ENCODE measurements at regions not wholly inside any gene's neighbourhood (a gene's known extent, or its start where the extent isn't known, plus 50 kb on each side); places are given as distances from the start of the nearest gene placed in this dataset.

GRCh38 chr7:17176371-17177032, 122.0 kb upstream of the AHR start:
- ATAC-seq (ENCODE audit: low read depth) (no peak), DNase-seq (no peak)
- H3K27ac ChIP-seq (ENCODE audit: low read length in 2 of 2), result no peak overlapping the region
- Mint-ChIP-seq H3K9me3 (ENCODE audit: insufficient read depth) (peaks cover 2% of the 10 kb centered on the region), H3K4me1 (no peaks in the 10 kb centered on the region), H3K27me3 (no peaks in the 10 kb centered on the region), H3K4me3 (no peak overlapping the region), H3K27ac (no peak overlapping the region)
- TF ChIP-seq EZH2 (IDR thresholded peaks at IDR 0.05; ENCODE audit: borderline replicate concordance, insufficient read depth, low read depth, low read length, poor library complexity, severe bottlenecking), result no peak
- TF ChIP-seq, protein P1, sequence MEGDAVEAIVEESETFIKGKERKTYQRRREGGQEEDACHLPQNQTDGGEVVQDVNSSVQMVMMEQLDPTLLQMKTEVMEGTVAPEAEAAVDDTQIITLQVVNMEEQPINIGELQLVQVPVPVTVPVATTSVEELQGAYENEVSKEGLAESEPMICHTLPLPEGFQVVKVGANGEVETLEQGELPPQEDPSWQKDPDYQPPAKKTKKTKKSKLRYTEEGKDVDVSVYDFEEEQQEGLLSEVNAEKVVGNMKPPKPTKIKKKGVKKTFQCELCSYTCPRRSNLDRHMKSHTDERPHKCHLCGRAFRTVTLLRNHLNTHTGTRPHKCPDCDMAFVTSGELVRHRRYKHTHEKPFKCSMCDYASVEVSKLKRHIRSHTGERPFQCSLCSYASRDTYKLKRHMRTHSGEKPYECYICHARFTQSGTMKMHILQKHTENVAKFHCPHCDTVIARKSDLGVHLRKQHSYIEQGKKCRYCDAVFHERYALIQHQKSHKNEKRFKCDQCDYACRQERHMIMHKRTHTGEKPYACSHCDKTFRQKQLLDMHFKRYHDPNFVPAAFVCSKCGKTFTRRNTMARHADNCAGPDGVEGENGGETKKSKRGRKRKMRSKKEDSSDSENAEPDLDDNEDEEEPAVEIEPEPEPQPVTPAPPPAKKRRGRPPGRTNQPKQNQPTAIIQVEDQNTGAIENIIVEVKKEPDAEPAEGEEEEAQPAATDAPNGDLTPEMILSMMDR (IDR thresholded peaks at IDR 0.05), result no peak
- 100% methylated on average over 7 of the region's 11 CpGs for WGBS (ENCODE audit: insufficient coverage)
- H3K9ac ChIP-seq (ENCODE audit: low read length), result no peak overlapping the region
- CTCF ChIA-PET, result no interaction called here
- H4K20me1 ChIP-seq (ENCODE audit: control insufficient read depth, insufficient read depth, low read length, poor library complexity, severe bottlenecking), result no peaks in the 10 kb centered on the region
- no peaks in the 10 kb centered on the region for H3K9me3 ChIP-seq (ENCODE audit: control extremely low read depth in 1 of 3, control insufficient read depth in 2 of 3, insufficient read depth in 1 of 3, low read length in 2 of 3)
- no peak overlapping the region for H3K4me2 ChIP-seq (replicated peaks; ENCODE audit: low read depth, low read length, poor library complexity, severe bottlenecking)
- no peak overlapping the region for H2AFZ ChIP-seq (ENCODE audit: insufficient read depth, low read depth, low read length, poor library complexity, severe bottlenecking)
- H3K4me3 ChIP-seq (ENCODE audit: control extremely low read depth in 1 of 5, extremely low read depth in 1 of 5, insufficient read depth in 1 of 5, low read depth in 2 of 5, low read length in 4 of 5), result no peak overlapping the region
- H3K4me1 ChIP-seq (ENCODE audit: control insufficient read depth in 2 of 2, insufficient read depth in 2 of 2, low read length in 2 of 2), result no peaks in the 10 kb centered on the region
- no peaks in the 10 kb centered on the region for H3K36me3 ChIP-seq (replicated peaks in 1 of 2; ENCODE audit: control extremely low read depth in 1 of 2, control insufficient read depth in 1 of 2, extremely low read depth in 1 of 2, insufficient read depth in 2 of 2, low read length in 1 of 2)
- H3K79me2 ChIP-seq (ENCODE audit: control insufficient read depth, insufficient read depth, low read length), result no peaks in the 10 kb centered on the region
- H3K27me3 ChIP-seq (replicated peaks in 1 of 4; ENCODE audit: control extremely low read depth in 1 of 4, control insufficient read depth in 3 of 4, insufficient read depth in 4 of 4, low read length in 3 of 4), result no peaks in the 10 kb centered on the region
- intact Hi-C loops (cut with micrococcal nuclease), result no loop called here
- POLR2A ChIA-PET, result no interaction called here

GRCh38 chr7:17178545-17178944, 119.9 kb upstream of the AHR start:
- H3K9ac ChIP-seq (ENCODE audit: low read length), result no peak overlapping the region
- H3K4me3 Mint-ChIP-seq, result no peak overlapping the region
- no peaks in the 10 kb centered on the region for H4K20me1 ChIP-seq (ENCODE audit: control insufficient read depth, insufficient read depth, low read length, poor library complexity, severe bottlenecking)
- no peaks in the 10 kb centered on the region for H3K79me2 ChIP-seq (ENCODE audit: control insufficient read depth, insufficient read depth, low read length)
- no peak overlapping the region for H3K4me2 ChIP-seq (replicated peaks; ENCODE audit: low read depth, low read length, poor library complexity, severe bottlenecking)
- H3K4me3 ChIP-seq (ENCODE audit: control extremely low read depth in 1 of 5, extremely low read depth in 1 of 5, insufficient read depth in 1 of 5, low read depth in 2 of 5, low read length in 4 of 5), result no peak overlapping the region
- ChIA-PET CTCF (no interaction called here), POLR2A (no interaction called here)
- TF ChIP-seq EZH2 (IDR thresholded peaks at IDR 0.05; ENCODE audit: borderline replicate concordance, insufficient read depth, low read depth, low read length, poor library complexity, severe bottlenecking), result no peak
- TF ChIP-seq, protein P1 (IDR thresholded peaks at IDR 0.05), result no peak
- no peaks in the 10 kb centered on the region for H3K9me3 ChIP-seq (ENCODE audit: control extremely low read depth in 1 of 3, control insufficient read depth in 2 of 3, insufficient read depth in 1 of 3, low read length in 2 of 3)
- no peaks in the 10 kb centered on the region for H3K9me3 Mint-ChIP-seq (ENCODE audit: insufficient read depth)
- H3K27ac Mint-ChIP-seq, result no peak overlapping the region
- no peaks in the 10 kb centered on the region for H3K27me3 ChIP-seq (replicated peaks in 1 of 4; ENCODE audit: control extremely low read depth in 1 of 4, control insufficient read depth in 3 of 4, insufficient read depth in 4 of 4, low read length in 3 of 4)
- no peak overlapping the region for H2AFZ ChIP-seq (ENCODE audit: insufficient read depth, low read depth, low read length, poor library complexity, severe bottlenecking)
- no peaks in the 10 kb centered on the region for H3K27me3 Mint-ChIP-seq
- H3K4me1 ChIP-seq (ENCODE audit: control insufficient read depth in 2 of 2, insufficient read depth in 2 of 2, low read length in 2 of 2), result no peaks in the 10 kb centered on the region
- no peaks in the 10 kb centered on the region for H3K36me3 ChIP-seq (replicated peaks in 1 of 2; ENCODE audit: control extremely low read depth in 1 of 2, control insufficient read depth in 1 of 2, extremely low read depth in 1 of 2, insufficient read depth in 2 of 2, low read length in 1 of 2)
- ATAC-seq (ENCODE audit: low read depth) (no peak), DNase-seq (no peak)
- H3K4me1 Mint-ChIP-seq, result no peaks in the 10 kb centered on the region
- no peak overlapping the region for H3K27ac ChIP-seq (ENCODE audit: low read length in 2 of 2)
- no CpG with 5 or more reads among the region's 2 CpGs for WGBS (ENCODE audit: insufficient coverage)
- intact Hi-C loops (cut with micrococcal nuclease), result no loop called here

Measured in B cell (primary cell).